Lower leg skin (tissue), 4 donors: ENCODE measurements at regions not wholly inside any gene's neighbourhood (a gene's known extent, or its start where the extent isn't known, plus 50 kb on each side); places are given as distances from the start of the nearest gene placed in this dataset.
"Not testable (repeated sequence)": the region's sequence is repeated elsewhere in the genome, so short reads cannot be mapped to it uniquely, and the experiment has no call there.

Source experiments
- DNase-seq, 2 donors: peaks; one replicate each; pipeline ENCODE4 v3.0.0-alpha.2; 2019; ENCODE audit warnings: low spot score in 2 of 2
- H3K4me3 ChIP-seq: fragments of 200-600 bp; sonication (generic); 2 replicates; pipeline ENCODE4 v1.5.1; 2017; ENCODE audit warnings: mild to moderate bottlenecking, low read depth; ENCODE audit not compliant: poor library complexity, severe bottlenecking
- POLR2A ChIP-seq, 2 donors: fragments of 450-650 bp; IDR thresholded peaks; one replicate each; pipeline ENCODE4 v1.6.1; 2016 to 2017; ENCODE audit warnings: antibody characterized with exemption in 2 of 2, mild to moderate bottlenecking in 1 of 2, moderate library complexity in 1 of 2
- WGBS, 2 donors: methylation state at CpG; one replicate each; pipeline ENCODE4 v1.1.5; 2018; 5-methylcytosine and 5-hydroxymethylcytosine counted together
- intact Hi-C: fragments of 100-400 bp; cut with DNase I; formaldehyde crosslinking; loops from one replicate; pipeline ENCODE4 v1.15.0; 2023; ENCODE audit warnings: low total_unique reads
- TF ChIP-seq, protein P1 (sequence below), 3 donors: fragments of 450-650 bp; IDR thresholded peaks; one replicate each; pipeline ENCODE4 v1.5.1; 2016; ENCODE audit warnings: antibody characterized with exemption in 3 of 3, mild to moderate bottlenecking in 3 of 3, moderate library complexity in 2 of 3

DNA sequence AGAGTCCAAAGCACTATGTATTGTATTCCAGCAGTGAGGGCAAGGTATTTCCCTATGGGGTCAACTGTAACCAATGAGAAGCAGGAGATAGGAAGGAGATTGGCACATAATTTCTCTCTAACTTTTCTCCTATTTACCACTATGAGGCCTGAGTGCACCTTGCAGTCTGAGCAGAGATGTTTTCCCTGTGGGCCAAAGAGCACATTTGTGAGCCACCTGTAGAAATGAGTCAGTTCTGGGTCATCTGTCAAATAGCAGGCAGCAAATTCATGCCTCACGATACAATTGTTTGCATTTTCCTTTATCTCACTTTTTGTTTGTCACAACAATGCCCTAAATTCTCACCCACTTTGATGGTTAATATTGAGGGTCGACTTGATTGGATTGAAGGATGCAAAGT is 547.2 kb upstream of the NCAM2 start:
- TF ChIP-seq POLR2A (IDR thresholded peaks at IDR 0.05) = no peak
- TF ChIP-seq, protein P1, sequence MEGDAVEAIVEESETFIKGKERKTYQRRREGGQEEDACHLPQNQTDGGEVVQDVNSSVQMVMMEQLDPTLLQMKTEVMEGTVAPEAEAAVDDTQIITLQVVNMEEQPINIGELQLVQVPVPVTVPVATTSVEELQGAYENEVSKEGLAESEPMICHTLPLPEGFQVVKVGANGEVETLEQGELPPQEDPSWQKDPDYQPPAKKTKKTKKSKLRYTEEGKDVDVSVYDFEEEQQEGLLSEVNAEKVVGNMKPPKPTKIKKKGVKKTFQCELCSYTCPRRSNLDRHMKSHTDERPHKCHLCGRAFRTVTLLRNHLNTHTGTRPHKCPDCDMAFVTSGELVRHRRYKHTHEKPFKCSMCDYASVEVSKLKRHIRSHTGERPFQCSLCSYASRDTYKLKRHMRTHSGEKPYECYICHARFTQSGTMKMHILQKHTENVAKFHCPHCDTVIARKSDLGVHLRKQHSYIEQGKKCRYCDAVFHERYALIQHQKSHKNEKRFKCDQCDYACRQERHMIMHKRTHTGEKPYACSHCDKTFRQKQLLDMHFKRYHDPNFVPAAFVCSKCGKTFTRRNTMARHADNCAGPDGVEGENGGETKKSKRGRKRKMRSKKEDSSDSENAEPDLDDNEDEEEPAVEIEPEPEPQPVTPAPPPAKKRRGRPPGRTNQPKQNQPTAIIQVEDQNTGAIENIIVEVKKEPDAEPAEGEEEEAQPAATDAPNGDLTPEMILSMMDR (IDR thresholded peaks at IDR 0.05) = no peak
- no peak for DNase-seq
- intact Hi-C loops = no loop called here
- WGBS, 2 donors = 59 to 71% methylated on average over 2 of the region's 2 CpGs
- H3K4me3 ChIP-seq = no peak overlapping the region

DNA sequence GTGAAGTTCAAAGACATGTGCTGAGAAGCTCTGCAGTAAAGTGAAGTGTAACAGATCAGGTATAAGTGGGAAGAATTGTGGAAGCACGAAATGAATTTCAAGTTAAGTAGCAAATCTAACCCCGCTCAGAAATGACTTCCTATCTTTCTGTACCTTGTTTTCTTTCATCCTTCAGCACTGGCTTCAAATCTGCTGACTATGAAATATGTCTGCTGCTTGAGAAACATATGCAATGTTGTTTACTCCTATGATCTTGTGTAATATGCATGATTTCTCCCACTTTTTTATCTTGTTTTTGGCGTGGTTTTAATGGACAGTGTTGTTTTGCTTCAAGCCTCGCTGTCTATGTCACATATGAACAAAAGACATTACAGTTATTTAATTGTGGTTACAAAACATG is 545.3 kb upstream of the NCAM2 start:
- no peak for TF ChIP-seq POLR2A (IDR thresholded peaks at IDR 0.05)
- TF ChIP-seq, protein P1 (IDR thresholded peaks at IDR 0.05) = no peak
- H3K4me3 ChIP-seq = no peak overlapping the region
- DNase-seq = no peak
- 80 to 81% methylated on average over 4 of the region's 4 CpGs for WGBS, 2 donors
- intact Hi-C loops = no loop called here

DNA sequence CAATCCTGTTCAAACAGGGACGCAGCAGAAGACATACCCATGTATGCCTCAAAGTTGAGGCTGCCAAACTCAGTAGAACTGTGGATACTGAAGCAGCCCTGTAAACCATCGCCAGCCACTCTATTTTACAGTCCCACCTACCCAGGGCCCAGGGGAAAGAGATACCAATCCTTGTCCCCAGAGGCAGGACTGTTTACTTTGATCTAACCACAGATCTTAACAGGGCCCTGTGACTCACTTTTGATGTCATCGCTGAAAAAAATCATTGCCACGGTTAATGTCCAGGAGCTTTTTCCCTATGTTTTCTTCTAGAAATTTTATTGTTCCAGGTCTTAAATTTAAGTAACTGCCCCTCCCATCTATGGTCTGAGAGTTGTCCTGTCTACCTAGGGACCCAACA is 538.4 kb upstream of the NCAM2 start:
- TF ChIP-seq POLR2A (IDR thresholded peaks at IDR 0.05) = no peak
- TF ChIP-seq, protein P1 (IDR thresholded peaks at IDR 0.05) = no peak
- 86 to 96% methylated on average over 4 of the region's 4 CpGs for WGBS, 2 donors
- DNase-seq = no peak
- intact Hi-C loops = no loop called here
- H3K4me3 ChIP-seq = no peak overlapping the region

DNA sequence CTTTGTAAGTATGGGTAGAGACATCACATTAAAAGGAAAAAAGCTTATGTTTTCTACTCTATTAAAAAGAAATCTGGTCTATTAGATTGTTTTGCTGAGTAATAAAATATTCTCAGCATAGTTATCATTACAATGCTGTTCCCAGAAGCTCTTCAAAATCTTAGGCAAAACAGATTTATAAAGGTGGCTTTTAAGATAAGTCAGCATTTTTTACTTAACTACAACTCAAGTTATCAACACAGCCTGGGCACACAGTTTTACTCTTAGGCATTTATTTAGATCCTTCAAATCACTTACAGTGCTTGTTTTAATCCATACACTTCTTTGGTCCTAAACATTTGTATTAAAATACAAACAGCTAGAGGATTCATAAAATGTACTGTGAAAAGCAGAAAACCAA is 534.8 kb upstream of the NCAM2 start:
- no peak for DNase-seq
- no peak overlapping the region for H3K4me3 ChIP-seq
- intact Hi-C loops = no loop called here
- TF ChIP-seq, protein P1 (IDR thresholded peaks at IDR 0.05) = no peak
- no peak for TF ChIP-seq POLR2A (IDR thresholded peaks at IDR 0.05)

DNA sequence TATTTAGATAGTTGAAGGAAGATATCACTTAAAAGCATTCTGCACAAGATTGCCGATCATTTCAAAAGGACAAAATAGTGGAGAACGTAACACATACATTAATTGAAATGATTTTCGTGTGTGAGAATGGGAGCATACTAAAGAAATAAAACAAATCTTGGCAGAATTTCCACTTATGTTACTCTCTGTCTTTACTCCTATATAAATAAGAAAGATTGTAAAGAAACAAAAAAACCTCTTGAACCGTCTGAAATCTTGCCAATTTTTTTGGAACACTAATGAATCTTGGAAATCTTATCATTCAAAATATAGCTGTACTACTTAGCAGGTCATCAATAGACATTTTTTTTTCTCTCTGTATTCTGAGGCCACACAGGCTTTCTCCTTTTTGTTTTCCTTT is 528.8 kb upstream of the NCAM2 start:
- H3K4me3 ChIP-seq = no peak overlapping the region
- TF ChIP-seq POLR2A (IDR thresholded peaks at IDR 0.05) = no peak
- TF ChIP-seq, protein P1 (IDR thresholded peaks at IDR 0.05) = no peak
- no peak for DNase-seq
- intact Hi-C loops = no loop called here
- 73 to 82% methylated on average over 4 of the region's 4 CpGs for WGBS, 2 donors

DNA sequence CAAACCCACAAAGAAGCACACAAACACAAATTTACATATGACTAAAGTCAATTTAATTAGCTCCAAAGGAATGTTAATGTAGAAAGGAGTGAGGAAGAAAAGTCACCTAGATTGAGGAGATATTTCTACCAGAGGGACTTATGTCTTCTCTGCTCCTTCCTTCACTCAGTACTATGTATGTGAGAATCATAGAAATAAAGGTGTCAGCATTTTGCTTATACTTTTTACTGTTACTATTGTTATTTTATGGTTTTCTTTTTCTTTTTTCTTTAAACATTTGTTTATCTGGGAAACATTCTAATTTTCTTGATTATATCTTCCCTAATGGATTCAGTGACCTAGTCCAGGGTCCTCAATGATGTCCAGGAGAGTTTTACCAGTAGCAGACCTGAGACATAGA is 511.9 kb upstream of the NCAM2 start:
- no peak overlapping the region for H3K4me3 ChIP-seq
- no peak for DNase-seq
- intact Hi-C loops = no loop called here
- no peak for TF ChIP-seq POLR2A (IDR thresholded peaks at IDR 0.05)
- TF ChIP-seq, protein P1 (IDR thresholded peaks at IDR 0.05) = no peak

DNA sequence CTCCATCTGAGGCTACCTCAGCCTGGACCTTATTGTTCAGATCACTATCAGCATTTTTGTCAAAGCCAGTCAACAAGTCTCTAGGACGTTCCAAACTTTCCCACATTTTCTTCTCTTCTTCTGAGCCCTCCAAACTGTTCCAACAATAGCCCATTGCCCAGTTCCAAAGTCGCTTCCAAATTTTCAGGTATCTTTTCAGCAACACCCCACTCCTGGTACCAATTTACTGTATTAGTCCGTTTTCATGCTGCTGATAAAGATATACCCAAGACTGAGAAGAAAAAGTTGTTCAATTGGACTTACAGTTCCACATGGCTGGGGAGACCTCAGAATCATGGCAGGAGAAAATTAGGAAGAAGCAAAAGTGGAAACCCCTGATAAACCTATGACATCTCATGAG is 495.3 kb upstream of the NCAM2 start:
- H3K4me3 ChIP-seq, DNase-seq, intact Hi-C loops: not testable (repeated sequence)
- 62 to 81% methylated on average over 3 of the region's 3 CpGs for WGBS, 2 donors
